ENCODE measurements at regions not wholly inside any gene's neighbourhood (a gene's known extent, or its start where the extent isn't known, plus 50 kb on each side); places are given as distances from the start of the nearest gene placed in this dataset.
"Not testable (repeated sequence)": the region's sequence is repeated elsewhere in the genome, so short reads cannot be mapped to it uniquely, and the experiment has no call there.

GRCh38 chr6:90463359-90463758, 123.5 kb downstream of the MAP3K7 start:
- DNase-seq (ENCODE audit: low read depth in 2 of 3, low spot score in 1 of 3): no peak

DNA sequence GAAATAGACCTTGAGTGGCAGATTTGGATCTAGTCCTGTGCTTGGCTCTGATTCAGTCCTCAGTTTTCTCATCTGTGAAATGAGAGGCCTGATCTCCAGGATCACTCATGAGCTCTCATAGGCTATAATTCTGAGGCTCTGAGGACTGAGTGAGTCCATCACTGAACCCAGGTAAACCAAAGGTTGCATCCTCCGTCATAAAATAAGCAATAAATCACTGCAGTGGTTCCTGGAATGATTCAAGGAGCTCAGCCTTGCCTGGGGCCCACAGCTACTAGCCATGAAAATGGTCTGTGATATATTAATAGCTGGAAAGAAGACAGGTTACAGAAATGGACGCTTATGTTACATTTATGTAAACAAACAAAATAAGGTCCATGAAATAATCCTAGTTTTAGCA, 124.8 kb downstream of the MAP3K7 start:
- no peak for DNase-seq (ENCODE audit: low read depth in 2 of 3, low spot score in 1 of 3)

DNA sequence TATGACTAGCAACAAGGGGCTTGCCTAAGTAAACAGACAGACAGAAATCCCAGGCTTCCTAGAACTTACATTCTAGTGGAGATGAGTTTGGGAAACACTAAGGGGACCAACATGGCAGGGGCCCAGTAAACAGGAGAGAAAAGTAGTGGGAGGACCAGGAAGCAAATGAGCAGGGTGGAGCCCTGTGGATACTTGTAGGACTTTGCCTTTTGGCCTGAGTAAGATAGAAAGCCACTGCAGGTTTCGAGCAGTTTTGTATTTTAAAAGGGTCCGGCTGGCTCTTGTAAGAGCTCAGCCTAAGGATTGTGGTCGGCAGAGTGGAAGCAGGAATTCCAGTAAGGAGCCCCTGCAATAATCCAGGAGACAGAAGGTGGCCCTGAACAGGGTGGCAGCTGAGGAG, 125.5 kb downstream of the MAP3K7 start:
- DNase-seq (ENCODE audit: low read depth in 2 of 3, low spot score in 1 of 3): no peak

DNA sequence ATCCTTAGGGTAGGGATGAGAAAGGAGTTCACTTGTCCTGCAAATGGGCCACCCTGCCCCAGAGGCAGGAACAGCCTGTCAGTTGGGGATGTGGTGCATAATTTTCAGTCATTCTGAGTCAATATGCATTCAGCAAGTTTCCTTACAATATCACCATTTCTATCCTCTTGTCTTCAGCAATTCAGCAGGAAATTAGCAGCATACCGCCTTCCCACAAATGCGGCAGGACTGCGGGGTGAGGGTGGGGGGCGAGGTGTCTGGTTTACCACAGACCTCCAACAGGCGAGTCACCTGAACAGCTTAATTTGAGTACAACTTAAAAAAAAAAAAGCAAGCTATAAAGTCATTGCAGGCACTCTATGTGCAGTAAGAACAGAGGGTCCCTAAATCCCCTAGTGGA, 126.8 kb downstream of the MAP3K7 start:
- no peak for DNase-seq (ENCODE audit: low read depth in 2 of 3, low spot score in 1 of 3)

GRCh38 chr6:90459225-90459758, 127.6 kb downstream of the MAP3K7 start:
- no peak for DNase-seq (ENCODE audit: low read depth in 2 of 3, low spot score in 1 of 3)

DNA sequence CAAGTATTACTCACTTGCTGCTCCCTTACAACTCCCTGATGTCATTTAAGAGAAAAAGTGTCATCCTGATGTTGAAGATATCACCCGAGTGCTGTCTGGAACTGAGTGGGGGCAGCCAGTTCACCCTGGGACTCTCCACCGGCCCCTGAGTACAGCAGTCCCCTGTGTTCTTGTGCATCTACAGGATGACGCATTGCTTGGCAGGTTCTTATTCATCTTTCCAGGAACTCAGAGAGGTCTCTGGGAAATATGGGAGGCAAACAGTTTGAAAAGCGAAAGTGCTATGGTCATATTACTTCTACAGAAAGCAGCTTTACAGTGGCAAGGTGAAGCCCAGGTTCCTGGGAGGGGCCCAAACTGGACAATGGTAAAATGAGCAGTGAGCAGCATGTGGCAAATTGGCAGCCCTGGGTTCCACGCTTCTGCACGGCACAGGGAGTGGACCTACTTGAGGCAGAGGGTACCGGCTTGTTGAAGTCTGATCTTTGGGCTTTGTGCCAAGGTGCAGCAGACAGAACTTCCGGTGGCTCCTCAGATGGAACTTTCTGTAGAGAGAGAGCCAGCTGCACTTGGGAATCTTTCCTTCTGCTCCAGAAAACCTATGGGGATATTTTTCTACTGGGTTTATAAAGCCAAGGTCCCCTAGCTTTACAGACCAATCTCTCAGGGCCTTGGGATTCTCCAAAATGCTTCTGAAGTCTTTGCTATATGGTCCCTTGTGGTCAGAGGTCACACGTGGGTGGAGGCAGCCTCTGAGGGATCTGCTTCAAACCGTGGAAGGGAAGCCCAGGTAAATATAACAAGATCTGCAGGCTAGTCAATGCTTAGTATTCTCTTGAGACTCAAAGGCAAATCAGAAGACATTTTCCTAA, 128.3 kb downstream of the MAP3K7 start:
- DNase-seq (ENCODE audit: low read depth in 2 of 3, low spot score in 1 of 3): peak; percentile 79 to 89 (median 83)

- no peak for DNase-seq (ENCODE audit: low read depth in 2 of 3, low spot score in 1 of 3)
These were observed 129.0 kb downstream of the MAP3K7 start for GRCh38 chr6:90457867-90458259.

GRCh38 chr6:90456997-90457866, 129.6 kb downstream of the MAP3K7 start:
- DNase-seq (ENCODE audit: low read depth in 2 of 3, low spot score in 1 of 3): not testable (repeated sequence)

DNA sequence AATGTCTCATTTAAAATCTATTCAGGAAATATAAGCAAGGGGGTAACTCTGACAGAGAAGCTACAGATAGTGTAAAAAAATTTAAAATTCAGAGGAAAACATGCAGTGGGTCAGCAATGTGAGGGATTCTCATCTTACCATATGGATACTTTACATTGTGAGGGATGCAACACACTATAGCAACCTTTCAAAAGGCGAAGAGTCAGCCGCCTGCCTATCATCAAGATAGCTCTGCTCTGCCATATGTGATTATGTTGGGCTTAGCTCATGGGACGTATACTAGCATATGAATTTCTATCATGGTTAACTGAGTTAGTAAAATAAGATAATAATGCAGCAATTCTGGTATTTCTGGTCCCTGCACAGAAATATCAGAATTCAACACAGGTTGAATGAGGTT, 130.9 kb downstream of the MAP3K7 start:
- no peak for DNase-seq (ENCODE audit: low read depth in 2 of 3, low spot score in 1 of 3)

GRCh38 chr6:90454836-90455427, 131.9 kb downstream of the MAP3K7 start:
- no peak for DNase-seq (ENCODE audit: low read depth in 2 of 3, low spot score in 1 of 3)

DNA sequence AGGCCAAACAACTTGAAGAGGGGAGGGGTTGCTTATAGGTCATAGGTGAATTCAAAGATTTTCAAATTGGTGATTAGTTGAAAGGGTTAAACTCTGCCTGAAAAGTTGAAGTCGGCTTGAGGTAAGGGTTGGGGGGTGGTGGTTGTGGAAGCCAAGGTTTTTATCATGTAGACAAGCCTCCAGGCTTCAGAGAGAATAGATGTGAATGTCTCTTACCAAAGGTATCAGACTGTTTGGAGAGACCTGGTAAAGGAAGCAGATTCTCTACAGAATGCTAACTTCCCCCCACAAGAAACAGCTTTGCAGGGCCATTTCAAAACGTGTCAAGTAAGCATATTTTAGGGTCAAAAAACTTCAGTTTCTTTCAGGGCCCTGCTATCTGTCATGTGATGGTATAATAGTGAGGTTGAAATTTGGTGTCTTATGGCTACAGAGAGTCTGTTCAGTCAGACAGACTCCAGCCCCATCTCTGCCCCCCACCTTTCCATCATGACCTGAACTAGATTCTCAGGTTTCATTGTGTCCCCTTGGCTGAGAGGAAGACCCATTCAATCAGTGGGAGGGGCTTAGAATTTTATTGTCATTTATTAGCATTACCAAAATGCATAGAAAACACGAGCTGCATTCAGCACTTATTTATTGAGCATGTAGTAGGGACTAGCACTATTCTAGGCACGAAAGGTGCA, 136.5 kb downstream of the MAP3K7 start:
- DNase-seq (ENCODE audit: low read depth in 2 of 3, low spot score in 1 of 3): no peak

DNA sequence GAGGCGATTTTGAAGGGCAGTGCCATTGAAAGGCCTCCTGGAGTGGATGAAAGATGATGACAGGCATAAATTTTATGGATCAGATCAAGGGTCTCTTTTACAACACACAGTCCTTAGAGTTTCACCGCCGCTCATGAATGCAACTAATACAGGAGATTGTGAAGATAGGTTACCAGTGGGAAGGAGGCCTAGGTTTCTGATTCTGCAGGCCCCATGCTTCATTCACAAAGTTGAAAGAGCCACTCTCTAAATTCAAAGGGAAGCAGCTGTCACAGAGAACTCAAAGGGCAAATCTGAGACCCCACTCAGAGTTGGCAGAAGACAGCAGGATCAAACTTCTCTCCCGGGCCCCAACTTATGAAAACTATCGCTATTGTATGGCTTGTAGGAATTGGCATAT, 137.6 kb downstream of the MAP3K7 start:
- no peak for DNase-seq (ENCODE audit: low read depth in 2 of 3, low spot score in 1 of 3)

GRCh38 chr6:90448836-90449235, 138.0 kb downstream of the MAP3K7 start:
- DNase-seq (ENCODE audit: low read depth in 2 of 3, low spot score in 1 of 3): no peak

- DNase-seq (ENCODE audit: low read depth in 2 of 3, low spot score in 1 of 3): no peak
These were observed 140.7 kb downstream of the MAP3K7 start for GRCh38 chr6:90446164-90446563.

- peak in 1 of 3 donors; percentile 38 for DNase-seq (ENCODE audit: low read depth in 2 of 3, low spot score in 1 of 3)
These were observed 141.3 kb downstream of the MAP3K7 start for GRCh38 chr6:90445533-90446108.

GRCh38 chr6:90444160-90444714, 142.6 kb downstream of the MAP3K7 start:
- no peak for DNase-seq (ENCODE audit: low read depth in 2 of 3, low spot score in 1 of 3)

DNA sequence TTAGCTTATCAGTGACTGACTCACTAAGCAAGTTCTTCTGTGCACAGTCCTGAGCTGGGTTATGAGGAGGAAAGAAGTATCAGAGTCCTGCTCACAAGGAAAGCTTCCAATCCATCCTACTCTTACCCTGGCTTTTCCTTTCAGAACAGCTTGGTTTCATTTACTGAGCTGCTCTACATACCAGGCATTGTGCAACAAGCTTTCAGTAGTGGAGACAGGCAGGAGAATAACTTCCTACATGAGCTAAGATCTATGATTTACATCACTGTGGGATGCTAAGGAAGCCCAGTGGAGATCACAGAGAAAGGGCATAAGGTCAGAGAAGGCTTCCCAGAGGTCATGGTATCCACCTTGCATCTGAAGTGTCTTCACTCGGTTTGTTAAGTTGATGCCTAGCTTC, 144.5 kb downstream of the MAP3K7 start:
- DNase-seq (ENCODE audit: low read depth in 2 of 3, low spot score in 1 of 3): no peak

DNA sequence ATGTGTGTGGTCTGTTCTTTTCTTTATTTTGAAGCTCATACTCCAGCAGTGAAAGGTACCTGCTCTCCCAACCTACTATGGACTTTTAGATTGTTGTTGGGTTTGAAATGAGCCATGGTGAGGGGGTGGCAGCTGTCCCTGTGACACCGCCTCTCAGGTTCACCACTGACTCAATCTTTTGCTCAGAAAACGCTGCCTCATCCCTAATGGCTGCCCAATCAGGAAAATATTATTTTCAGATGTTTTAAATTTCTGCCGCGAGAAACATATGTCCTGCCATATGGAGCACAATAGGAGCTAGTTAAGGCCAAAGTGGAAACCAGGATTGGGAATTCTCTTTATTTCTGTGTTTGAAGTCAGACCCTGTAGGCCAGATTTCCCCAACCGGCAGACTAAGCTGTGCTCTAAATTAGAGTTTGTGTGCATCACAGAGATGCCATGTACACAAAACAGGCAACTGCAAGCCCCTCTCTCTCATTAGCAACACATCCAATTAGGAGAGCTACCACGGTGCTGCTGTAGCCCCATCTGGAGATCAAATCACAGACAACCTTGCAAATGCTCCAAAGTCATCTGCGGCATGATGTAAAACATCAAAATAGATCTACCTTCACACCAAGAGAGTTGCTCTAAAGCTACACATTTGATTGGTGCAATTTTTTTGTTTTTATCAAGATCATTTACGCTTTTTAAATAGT, 144.1 kb upstream of the BACH2 start:
- no peak for DNase-seq (ENCODE audit: low read depth in 2 of 3, low spot score in 1 of 3)

- DNase-seq (ENCODE audit: low read depth in 2 of 3, low spot score in 1 of 3): no peak
These were observed 142.9 kb upstream of the BACH2 start for GRCh38 chr6:90439586-90439985.

- DNase-seq (ENCODE audit: low read depth in 2 of 3, low spot score in 1 of 3): no peak
These were observed 139.8 kb upstream of the BACH2 start for GRCh38 chr6:90436403-90436802.
